ENCODE measurements at regions not wholly inside any gene's neighbourhood (a gene's known extent, or its start where the extent isn't known, plus 50 kb on each side); places are given as distances from the start of the nearest gene placed in this dataset.

- in situ Hi-C loops (cut with HindIII; ENCODE audit: low sequenced_read_pairs) = no loop called here
Measured at GRCh38 chr9:13770956-13771355, 491.5 kb upstream of the MPDZ start.

DNA sequence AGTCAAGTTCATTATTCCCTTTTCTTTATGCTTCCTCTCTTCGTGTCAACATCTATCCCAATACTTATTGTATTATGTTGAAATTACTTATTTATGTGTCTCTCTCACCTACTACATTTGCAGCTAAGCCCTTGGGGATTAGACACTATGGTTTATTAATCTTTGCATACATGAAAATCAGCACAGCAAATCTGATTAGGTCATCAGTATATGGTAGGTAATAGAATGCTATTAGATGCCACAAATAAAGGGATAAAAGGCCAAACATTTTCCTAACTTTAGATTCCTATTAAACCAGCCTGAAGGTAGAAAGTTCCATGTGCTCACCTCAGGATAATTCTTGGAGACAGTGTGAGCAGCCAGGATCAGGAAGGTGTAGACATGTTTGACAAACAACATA is 490.1 kb upstream of the MPDZ start:
- in situ Hi-C loops (cut with HindIII; ENCODE audit: low sequenced_read_pairs) = no loop called here

- in situ Hi-C loops (cut with HindIII; ENCODE audit: low sequenced_read_pairs) = no loop called here
Measured at GRCh38 chr9:13769006-13769405, 489.5 kb upstream of the MPDZ start.

DNA sequence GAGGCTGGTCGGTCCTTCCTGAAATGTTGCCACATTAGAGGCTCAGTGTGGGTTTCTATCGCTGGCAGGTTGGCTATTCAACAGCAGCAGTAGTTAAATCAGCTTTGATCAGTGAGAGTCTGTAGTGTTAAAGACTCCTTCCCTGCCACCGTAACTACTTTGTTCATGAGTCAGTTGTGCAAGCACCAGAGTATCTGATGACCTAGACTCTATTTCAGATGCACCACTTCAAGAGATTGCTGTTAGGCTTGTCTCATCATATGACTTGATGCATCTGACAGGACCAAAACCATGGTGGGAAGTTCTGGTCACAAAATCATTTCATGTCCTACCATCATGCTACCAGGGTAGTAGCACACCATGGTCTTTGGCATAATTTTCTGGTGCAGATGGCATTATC is 482.7 kb upstream of the MPDZ start:
- in situ Hi-C loops (cut with HindIII; ENCODE audit: low sequenced_read_pairs) = no loop called here

- in situ Hi-C loops (cut with HindIII; ENCODE audit: low sequenced_read_pairs) = no loop called here
Measured at GRCh38 chr9:13759551-13759950, 480.1 kb upstream of the MPDZ start.

DNA sequence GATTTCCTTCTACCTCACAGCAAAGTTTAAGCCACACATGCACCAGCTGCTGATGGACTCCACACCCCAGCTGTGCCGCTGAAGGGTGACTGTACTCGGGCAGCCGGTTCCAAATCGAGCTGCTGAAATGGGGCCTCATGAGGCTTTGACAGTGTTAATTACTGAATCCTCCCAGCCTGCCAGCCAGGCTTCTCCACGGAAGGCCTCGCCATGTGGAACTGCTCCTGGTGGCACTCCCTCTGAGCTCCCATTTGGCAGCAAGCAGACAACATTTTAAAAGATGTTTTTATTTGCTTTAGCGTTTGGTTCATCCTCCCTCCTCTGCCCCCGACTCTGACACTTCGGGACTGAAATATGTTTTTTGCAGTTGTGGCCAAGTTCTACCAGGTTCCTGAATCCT is 479.4 kb upstream of the MPDZ start:
- in situ Hi-C loops (cut with HindIII; ENCODE audit: low sequenced_read_pairs) = no loop called here

DNA sequence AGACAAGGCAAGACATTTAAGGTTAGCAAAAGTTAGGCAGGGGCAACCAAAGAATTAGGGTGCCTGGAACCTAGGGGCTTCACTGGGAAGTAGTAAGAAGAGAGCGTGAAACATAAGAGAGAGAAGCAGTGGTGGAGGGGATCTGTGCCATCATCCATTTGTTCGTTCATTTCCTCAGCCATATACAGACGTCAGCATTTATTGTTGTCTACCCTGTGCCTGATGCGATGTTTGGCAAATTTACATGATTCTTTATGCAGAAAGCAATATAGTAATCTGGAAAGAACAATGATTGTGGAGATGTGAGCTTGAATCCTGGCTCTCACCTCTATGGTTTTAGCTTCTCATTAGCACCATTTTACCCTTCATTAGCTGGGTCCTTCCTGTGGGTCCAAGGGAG is 477.5 kb upstream of the MPDZ start:
- in situ Hi-C loops (cut with HindIII; ENCODE audit: low sequenced_read_pairs) = no loop called here

DNA sequence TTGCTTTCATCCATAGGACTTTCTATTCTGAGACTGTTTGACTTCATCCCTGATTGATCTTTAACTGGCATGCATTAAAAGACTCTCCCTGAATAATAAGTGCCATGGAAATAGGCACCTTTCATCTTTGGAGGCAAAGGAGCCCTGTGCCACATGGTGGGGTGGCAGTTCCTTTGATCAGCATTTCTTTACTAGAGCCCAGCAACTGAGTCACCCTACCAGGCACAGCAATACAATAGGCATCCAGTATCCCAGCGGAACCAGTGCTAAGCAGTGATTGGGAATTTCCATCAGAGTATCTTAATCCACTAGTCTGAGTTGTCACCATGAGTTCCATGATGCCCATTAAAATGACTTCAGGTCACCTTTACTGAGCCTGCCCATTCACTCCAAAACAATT is 476.1 kb upstream of the MPDZ start:
- in situ Hi-C loops (cut with HindIII; ENCODE audit: low sequenced_read_pairs) = no loop called here

GRCh38 chr9:13750639-13751038 is 471.1 kb upstream of the MPDZ start:
- in situ Hi-C loops (cut with HindIII; ENCODE audit: low sequenced_read_pairs) = no loop called here

- in situ Hi-C loops (cut with HindIII; ENCODE audit: low sequenced_read_pairs) = no loop called here
Measured at GRCh38 chr9:13750061-13750460, 470.6 kb upstream of the MPDZ start.

- in situ Hi-C loops (cut with HindIII; ENCODE audit: low sequenced_read_pairs) = no loop called here
Measured at GRCh38 chr9:13746876-13747275, 467.4 kb upstream of the MPDZ start.

DNA sequence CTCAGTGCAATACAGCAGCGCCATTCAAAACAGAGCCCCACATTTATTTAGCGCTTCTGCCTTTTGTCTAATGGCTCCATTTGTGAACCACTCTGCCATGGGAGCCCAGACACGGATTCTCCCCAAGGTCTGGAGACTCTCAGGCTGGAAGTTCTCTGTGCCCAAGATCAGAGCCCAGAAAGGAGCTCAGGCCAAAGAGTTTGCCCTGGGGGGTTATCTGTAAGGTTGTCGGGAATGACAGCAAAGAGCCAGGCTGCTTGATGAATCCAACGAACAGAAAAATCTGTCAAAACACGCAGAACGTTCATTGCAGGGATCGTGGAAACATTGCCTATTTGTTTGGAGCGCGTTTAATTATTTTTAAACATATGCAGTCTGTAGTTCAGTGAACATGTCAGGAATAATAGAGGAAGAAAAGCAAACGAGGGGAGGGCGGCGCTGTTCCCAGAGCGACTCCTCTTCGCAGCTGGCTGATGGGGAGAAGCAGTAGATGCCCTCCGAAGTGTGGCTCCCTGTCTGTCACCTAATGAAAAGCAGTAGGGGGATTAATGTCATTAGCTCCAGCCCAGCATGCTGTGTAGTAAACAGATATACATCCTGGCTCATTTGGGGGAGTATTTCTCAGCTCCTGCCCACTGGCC is 464.9 kb upstream of the MPDZ start:
- in situ Hi-C loops (cut with HindIII; ENCODE audit: low sequenced_read_pairs) = no loop called here

DNA sequence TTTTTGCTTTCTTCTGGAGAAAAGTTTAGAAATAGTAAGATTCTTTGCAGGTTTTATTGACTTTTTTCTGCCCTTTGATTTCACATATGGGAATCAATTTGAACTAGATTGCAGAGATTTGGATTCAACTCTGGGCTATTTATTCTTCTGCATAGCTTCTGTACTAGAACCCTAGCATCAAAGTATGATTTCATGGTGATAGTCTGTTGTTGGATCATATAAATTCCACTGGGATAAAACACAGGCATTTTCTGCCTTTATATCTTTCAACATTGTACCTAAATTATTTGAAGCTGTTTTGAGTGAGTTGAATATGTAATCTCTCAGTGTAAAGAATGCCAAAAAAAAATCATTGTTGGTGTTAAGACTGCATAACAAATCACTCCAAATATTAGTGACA is 458.4 kb upstream of the MPDZ start:
- in situ Hi-C loops (cut with HindIII; ENCODE audit: low sequenced_read_pairs) = no loop called here

- in situ Hi-C loops (cut with HindIII; ENCODE audit: low sequenced_read_pairs) = no loop called here
Measured at GRCh38 chr9:13735181-13735580, 455.7 kb upstream of the MPDZ start.

DNA sequence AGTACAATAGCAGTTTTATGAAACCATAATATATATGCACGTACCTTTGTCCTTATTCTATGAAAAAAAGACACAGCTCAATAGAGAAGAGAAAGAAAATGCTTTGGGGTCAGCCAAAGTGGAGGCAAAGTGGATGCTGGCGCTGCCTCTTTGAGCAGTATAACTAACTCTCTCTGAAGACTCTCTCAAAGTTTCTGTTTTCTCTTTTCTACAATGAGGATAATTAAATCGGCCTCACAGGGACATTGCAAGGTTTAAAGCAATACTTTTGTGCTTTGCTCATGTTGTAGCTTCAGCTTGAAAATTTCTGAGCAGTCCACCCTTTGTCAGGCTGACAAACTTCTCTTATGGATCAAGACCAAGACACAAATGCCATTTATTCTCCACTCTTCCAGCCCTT is 455.1 kb upstream of the MPDZ start:
- in situ Hi-C loops (cut with HindIII; ENCODE audit: low sequenced_read_pairs) = no loop called here

GRCh38 chr9:13732290-13732689 is 452.8 kb upstream of the MPDZ start:
- in situ Hi-C loops (cut with HindIII; ENCODE audit: low sequenced_read_pairs) = no loop called here

GRCh38 chr9:13731637-13732036 is 452.1 kb upstream of the MPDZ start:
- in situ Hi-C loops (cut with HindIII; ENCODE audit: low sequenced_read_pairs) = no loop called here

DNA sequence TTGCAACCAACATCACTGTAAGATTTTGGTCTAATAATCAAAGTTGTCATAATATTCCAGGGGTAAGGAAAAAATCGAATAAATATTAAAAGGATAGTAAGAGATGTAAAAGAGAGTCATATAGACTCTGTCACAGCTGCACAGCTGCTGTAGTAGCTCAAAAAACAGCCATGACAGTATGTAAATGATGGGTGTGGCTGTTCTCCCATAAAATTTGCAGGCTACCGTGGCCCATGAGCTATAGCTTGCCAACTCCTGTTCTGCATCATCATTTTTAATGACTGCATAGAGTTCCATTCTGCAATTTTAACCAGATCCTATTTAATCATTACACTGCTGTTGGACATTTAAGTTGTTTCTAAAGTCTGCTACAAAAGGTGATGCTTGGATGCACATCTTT is 450.5 kb upstream of the MPDZ start:
- in situ Hi-C loops (cut with HindIII; ENCODE audit: low sequenced_read_pairs) = no loop called here

DNA sequence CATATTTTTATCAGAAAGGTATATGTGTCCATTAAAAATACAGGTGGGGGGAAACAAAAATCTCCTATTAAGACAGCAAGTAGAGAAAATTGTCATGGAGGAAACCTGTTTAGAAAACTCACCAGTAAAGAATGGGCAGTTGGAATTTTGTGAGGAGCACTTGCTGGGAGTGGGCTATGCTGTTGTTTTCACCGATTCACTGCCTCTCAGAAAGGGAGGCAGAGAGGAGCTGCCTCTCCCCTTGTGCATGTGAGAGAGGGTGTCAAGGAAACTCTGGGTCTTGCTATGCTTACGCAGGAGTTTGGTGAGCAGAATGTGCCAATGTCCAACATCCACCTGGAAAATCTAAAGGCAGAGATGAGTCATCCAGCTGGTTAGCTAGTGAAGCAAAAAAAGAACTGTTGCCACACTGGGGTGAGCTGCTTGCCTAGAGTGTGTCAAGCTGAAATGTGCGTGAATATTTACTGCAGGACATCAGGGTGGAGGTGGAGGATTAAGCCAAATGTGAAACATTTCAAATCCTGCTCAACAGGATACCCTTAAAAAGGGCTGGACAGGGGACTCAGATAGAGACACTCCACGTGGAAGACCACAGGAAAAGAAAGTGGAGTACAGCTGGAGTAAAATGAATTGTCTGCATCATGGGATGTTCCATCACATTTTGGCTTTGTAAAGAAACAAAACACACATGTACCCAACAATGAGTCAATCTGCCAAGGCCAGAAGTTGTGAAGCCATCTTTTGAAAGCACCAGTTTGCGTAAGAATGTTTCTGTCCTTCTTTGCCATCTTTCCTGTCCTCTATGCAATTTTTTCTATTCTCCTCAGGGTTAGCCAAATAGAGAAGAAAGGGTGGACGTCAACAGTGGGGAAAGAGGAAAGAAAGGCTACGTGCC is 449.7 kb upstream of the MPDZ start:
- in situ Hi-C loops (cut with HindIII; ENCODE audit: low sequenced_read_pairs) = no loop called here

DNA sequence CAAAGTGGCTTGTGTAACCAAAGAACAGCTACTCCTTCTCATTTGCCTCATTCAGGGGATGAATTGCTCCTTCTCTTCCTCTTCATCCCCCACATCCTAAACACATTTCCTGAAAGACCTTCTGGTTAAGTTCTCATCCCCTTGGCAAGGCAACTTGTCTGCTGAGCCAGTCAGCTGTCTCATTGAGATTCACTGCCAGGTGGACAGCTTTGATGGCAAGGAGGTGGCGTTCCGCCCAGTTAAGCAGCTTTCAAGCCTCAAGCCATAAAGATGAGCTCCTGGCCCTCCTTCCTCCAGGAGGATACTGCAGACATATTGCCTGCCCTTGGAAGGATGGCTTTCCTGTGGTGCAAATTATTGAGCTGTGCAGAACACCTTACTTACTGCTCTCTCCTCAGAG is 448.6 kb upstream of the MPDZ start:
- in situ Hi-C loops (cut with HindIII; ENCODE audit: low sequenced_read_pairs) = no loop called here

- in situ Hi-C loops (cut with HindIII; ENCODE audit: low sequenced_read_pairs) = no loop called here
Measured at GRCh38 chr9:13726746-13727145, 447.3 kb upstream of the MPDZ start.

DNA sequence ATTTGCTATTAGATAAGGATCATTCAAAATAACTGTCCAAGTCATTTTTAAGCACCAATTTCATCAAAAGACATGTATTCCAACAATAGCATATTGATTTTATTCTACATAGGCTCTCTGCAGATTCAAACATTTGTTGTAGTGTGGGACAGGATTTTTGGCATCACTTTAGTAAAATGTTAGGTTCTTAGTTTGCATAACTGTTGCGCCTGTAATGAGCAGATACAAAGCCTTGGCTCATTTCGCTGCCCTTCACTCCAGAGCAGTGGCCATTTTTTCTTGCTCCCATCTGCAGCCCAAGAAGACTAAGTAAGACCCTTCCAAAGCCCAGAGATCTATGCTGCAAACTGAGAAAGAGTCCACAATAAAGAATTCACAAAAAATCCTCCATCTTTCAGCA is 446.0 kb upstream of the MPDZ start:
- in situ Hi-C loops (cut with HindIII; ENCODE audit: low sequenced_read_pairs) = no loop called here
